ENCODE measurements at regions not wholly inside any gene's neighbourhood (a gene's known extent, or its start where the extent isn't known, plus 50 kb on each side); places are given as distances from the start of the nearest gene placed in this dataset.
A peak's percentile ranks its signal among the peaks of the same experiment; 100 is the strongest.

GRCh38 chr6:14771016-14771415 lies 474.9 kb upstream of the JARID2 start (continued):
- TF ChIP-seq REST (IDR thresholded peaks at IDR 0.05; ENCODE audit: unreplicated experiment) (no peak), CREB1 (CRISPR knock-in tag; IDR thresholded peaks at IDR 0.05; ENCODE audit: low read depth) (no peak)

GRCh38 chr6:14772188-14772587 lies 473.7 kb upstream of the JARID2 start:
- H3K27me3 ChIP-seq (ENCODE audit: insufficient read depth): no peaks in the 10 kb centered on the region
- H2AFZ ChIP-seq: no peak overlapping the region
- DNase-seq (ENCODE audit: low spot score): peak; percentile 27
- H3K4me2 ChIP-seq: peak overlapping the region; percentile 14; the same call in 1 of the 2 replicates
- H3K4me3 ChIP-seq: no peak overlapping the region
- H4K20me1 ChIP-seq (replicated peaks; ENCODE audit: insufficient read depth): no peaks in the 10 kb centered on the region
- H3K27ac Mint-ChIP-seq: no peak overlapping the region
- no peak overlapping the region for H3K27ac ChIP-seq (ENCODE audit: low read depth)
- no peaks in the 10 kb centered on the region for H3K36me3 Mint-ChIP-seq (ENCODE audit: low read depth)
- peaks cover 14% of the 10 kb centered on the region for H3K4me1 ChIP-seq (ENCODE audit: insufficient read depth)
- H3K4me3 Mint-ChIP-seq: no peak overlapping the region
- peaks cover 13% of the 10 kb centered on the region; the same call in 2 of the 3 replicates for H3K4me1 Mint-ChIP-seq
- no peaks in the 10 kb centered on the region for H3K36me3 ChIP-seq (ENCODE audit: insufficient read depth)
- peaks cover 3% of the 10 kb centered on the region; the same call in 1 of the 2 replicates for H3K79me2 ChIP-seq (replicated peaks; ENCODE audit: insufficient read depth)
- H3F3A ChIP-seq (replicated peaks; ENCODE audit: low read depth): no peaks in the 10 kb centered on the region; the same call in 1 of the 2 replicates
- H3K9me2 ChIP-seq (ENCODE audit: insufficient read depth): peaks cover 10% of the 10 kb centered on the region
- H3K27me3 Mint-ChIP-seq (ENCODE audit: insufficient read depth, low read depth, poor library complexity): peaks cover 5% of the 10 kb centered on the region
- ATAC-seq: peak; percentile 36
- no peaks in the 10 kb centered on the region; the same call in 1 of the 3 replicates for H3K9me3 Mint-ChIP-seq
- TF ChIP-seq ETS1 (IDR thresholded peaks at IDR 0.05) (no peak), CTCF (conservative IDR thresholded peaks at IDR 0.05; ENCODE audit: low read depth in 2 of 2) (no peak), CREB1 (CRISPR knock-in tag; IDR thresholded peaks at IDR 0.05; ENCODE audit: low read depth) (no peak), EZH2phosphoT487 (IDR thresholded peaks at IDR 0.05; ENCODE audit: unreplicated experiment) (no peak), REST (IDR thresholded peaks at IDR 0.05; ENCODE audit: unreplicated experiment) (no peak), ZNF462 (CRISPR knock-in tag; IDR thresholded peaks at IDR 0.05) (no peak), EZH2 (IDR thresholded peaks at IDR 0.05; ENCODE audit: low read depth, unreplicated experiment) (no peak), NANOG (IDR thresholded peaks at IDR 0.05; ENCODE audit: borderline replicate concordance) (no peak)
